ENCODE measurements at regions not wholly inside any gene's neighbourhood (a gene's known extent, or its start where the extent isn't known, plus 50 kb on each side); places are given as distances from the start of the nearest gene placed in this dataset.

DNA sequence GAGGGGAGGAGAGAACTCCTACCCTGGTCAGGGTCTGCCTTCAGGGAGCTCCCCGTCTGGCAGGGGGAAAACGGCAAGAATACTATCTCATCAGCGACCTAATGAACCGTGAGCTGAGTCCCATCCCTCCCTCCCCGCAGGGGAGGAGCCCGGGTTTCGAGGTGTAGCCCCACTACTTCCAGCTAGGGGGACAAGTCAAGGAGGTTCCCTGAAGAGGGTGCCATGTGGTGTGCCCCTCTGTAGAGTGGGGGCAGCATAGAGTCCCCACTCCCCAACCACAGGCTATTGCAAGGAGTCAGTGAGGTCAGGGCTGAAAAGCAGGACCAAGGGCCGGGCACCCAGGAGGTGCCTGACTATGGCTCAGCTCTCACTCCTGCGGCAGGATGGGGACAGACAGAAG lies 50.9 kb upstream of the RXRA start:
- CTCF ChIA-PET, result no interaction called here
- Mint-ChIP-seq H3K27me3 (ENCODE audit: low read depth) (peaks cover 8% of the 10 kb centered on the region), H3K4me3 (no peak overlapping the region), H3K36me3 (ENCODE audit: low read depth) (no peaks in the 10 kb centered on the region), H3K4me1 (ENCODE audit: low read depth) (no peaks in the 10 kb centered on the region), H3K27ac (no peak overlapping the region), H3K9me3 (no peaks in the 10 kb centered on the region)
- intact Hi-C loops (cut with micrococcal nuclease), result no loop called here
- DNase-seq, result no peak

DNA sequence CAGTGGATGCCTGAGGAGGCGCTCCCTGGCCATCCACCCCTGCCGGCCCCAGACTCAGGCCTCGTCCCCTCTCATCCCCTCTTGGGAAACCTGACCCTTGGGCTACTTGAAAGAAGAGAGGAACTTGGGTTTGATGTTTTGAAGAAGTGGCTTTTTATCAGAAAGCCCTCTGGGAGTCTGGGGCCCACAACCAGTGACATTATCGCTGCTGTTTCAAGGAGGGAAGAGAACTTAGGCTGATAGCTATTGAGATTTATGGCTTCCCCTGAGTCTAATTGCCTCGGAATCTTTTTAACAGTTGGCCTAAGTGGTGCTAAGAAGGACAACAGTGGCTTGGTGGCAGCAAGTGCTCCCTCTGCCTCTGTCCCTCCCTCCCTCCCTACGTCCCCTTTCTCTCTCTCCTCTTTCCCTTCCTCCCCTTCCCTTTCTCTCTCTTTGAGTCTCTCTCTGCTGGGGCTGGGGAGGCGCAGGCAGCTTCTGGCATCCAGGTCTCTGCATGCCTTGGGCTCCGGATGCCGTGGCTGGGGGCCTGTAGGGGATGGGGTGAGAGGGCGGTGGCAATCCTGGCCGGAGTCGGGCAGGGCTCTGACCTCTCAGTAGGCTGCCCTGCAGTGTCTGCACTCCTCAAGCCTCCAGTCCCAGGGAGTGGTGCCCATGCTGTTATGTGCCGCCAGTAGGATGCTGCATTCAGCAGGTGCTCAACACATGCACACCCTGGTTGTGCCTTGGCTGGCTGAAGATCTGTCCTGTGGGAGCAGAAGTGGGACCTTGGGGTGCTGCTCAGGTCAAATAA lies 49.6 kb upstream of the RXRA start:
- CTCF ChIA-PET, result no interaction called here

More for the DNA sequence above, 49.6 kb upstream of the RXRA start:
- DNase-seq, result no peak
- Mint-ChIP-seq H3K27me3 (ENCODE audit: low read depth) (peaks cover 11% of the 10 kb centered on the region), H3K4me1 (ENCODE audit: low read depth) (no peaks in the 10 kb centered on the region), H3K9me3 (no peaks in the 10 kb centered on the region), H3K4me3 (no peak overlapping the region), H3K36me3 (ENCODE audit: low read depth) (no peaks in the 10 kb centered on the region), H3K27ac (no peak overlapping the region)
- intact Hi-C loops (cut with micrococcal nuclease), result no loop called here
